ENCODE measurements at regions not wholly inside any gene's neighbourhood (a gene's known extent, or its start where the extent isn't known, plus 50 kb on each side); places are given as distances from the start of the nearest gene placed in this dataset.

GRCh38 chr10:52967806-52968795 is 195.5 kb upstream of the MBL2 start:
- Mint-ChIP-seq H3K27me3 (ENCODE audit: insufficient read depth) (peaks cover 2% of the 10 kb centered on the region; the same call in 1 of the 2 replicates), H3K4me1 (ENCODE audit: low read depth) (no peaks in the 10 kb centered on the region), H3K9me3 (peaks cover 40% of the 10 kb centered on the region), H3K27ac (no peak overlapping the region), H3K4me3 (no peak overlapping the region), H3K36me3 (ENCODE audit: low read depth) (no peaks in the 10 kb centered on the region)
- TF ChIP-seq, protein P1, sequence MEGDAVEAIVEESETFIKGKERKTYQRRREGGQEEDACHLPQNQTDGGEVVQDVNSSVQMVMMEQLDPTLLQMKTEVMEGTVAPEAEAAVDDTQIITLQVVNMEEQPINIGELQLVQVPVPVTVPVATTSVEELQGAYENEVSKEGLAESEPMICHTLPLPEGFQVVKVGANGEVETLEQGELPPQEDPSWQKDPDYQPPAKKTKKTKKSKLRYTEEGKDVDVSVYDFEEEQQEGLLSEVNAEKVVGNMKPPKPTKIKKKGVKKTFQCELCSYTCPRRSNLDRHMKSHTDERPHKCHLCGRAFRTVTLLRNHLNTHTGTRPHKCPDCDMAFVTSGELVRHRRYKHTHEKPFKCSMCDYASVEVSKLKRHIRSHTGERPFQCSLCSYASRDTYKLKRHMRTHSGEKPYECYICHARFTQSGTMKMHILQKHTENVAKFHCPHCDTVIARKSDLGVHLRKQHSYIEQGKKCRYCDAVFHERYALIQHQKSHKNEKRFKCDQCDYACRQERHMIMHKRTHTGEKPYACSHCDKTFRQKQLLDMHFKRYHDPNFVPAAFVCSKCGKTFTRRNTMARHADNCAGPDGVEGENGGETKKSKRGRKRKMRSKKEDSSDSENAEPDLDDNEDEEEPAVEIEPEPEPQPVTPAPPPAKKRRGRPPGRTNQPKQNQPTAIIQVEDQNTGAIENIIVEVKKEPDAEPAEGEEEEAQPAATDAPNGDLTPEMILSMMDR (IDR thresholded peaks at IDR 0.05) = no peak
- no peak for DNase-seq

DNA sequence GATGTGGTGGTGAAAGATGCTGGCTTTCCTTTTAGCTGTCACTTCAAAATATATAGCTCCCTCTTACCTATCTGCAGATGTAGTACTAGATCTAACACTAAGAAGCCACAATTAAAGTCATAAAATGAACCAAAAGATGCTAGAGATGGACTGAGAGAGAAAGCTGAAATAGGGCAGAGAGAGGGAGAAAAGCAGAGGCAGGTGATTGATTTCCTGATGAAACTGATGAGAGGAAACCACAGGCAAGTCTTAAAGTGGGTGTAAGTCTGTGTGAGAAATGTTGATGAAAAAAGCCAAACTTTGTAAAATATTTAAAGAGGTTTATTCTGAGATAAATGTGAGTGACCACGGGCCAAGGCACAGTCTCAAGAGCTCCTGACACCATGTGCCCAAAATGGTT is 194.3 kb upstream of the MBL2 start:
- no peak for DNase-seq
- Mint-ChIP-seq H3K36me3 (ENCODE audit: low read depth) (no peaks in the 10 kb centered on the region), H3K27me3 (ENCODE audit: insufficient read depth) (peaks cover 2% of the 10 kb centered on the region; the same call in 1 of the 2 replicates), H3K4me3 (no peak overlapping the region), H3K27ac (no peak overlapping the region), H3K9me3 (peaks cover 40% of the 10 kb centered on the region), H3K4me1 (ENCODE audit: low read depth) (no peaks in the 10 kb centered on the region)
- TF ChIP-seq, protein P1 (IDR thresholded peaks at IDR 0.05) = no peak

- no peaks in the 10 kb centered on the region for H3K36me3 Mint-ChIP-seq (ENCODE audit: low read depth)
- peaks cover 33% of the 10 kb centered on the region for H3K9me3 Mint-ChIP-seq
- DNase-seq = no peak
- TF ChIP-seq, protein P1 (IDR thresholded peaks at IDR 0.05) = no peak
- peaks cover 2% of the 10 kb centered on the region; the same call in 1 of the 2 replicates for H3K27me3 Mint-ChIP-seq (ENCODE audit: insufficient read depth)
- no peak overlapping the region for H3K4me3 Mint-ChIP-seq
- no peaks in the 10 kb centered on the region for H3K4me1 Mint-ChIP-seq (ENCODE audit: low read depth)
- H3K27ac Mint-ChIP-seq = no peak overlapping the region
Observed at GRCh38 chr10:52965938-52966401, 193.4 kb upstream of the MBL2 start.

DNA sequence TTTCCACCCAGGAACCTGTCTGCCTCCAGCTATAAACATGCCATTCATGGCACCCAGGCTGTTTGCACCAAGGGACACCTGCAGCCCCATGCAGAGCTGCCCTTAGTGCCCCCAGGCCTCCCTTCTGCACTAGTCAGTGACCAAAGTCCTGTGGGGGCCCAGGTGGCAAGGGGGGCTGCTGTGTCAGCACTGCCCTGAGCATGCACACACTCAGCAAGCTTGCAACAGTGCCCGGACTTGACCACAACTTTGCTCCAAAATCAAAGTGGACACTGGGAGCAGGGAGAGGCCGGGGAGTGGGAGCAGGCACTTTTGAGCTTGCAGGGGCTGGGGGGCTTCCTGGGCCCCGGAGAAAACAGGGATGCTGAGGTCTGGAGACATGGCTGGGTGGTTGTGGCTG is 192.9 kb upstream of the MBL2 start:
- Mint-ChIP-seq H3K27me3 (ENCODE audit: insufficient read depth) (peaks cover 2% of the 10 kb centered on the region; the same call in 1 of the 2 replicates), H3K9me3 (peaks cover 32% of the 10 kb centered on the region), H3K4me1 (ENCODE audit: low read depth) (no peaks in the 10 kb centered on the region), H3K36me3 (ENCODE audit: low read depth) (no peaks in the 10 kb centered on the region), H3K27ac (no peak overlapping the region), H3K4me3 (no peak overlapping the region)
- TF ChIP-seq, protein P1 (IDR thresholded peaks at IDR 0.05) = no peak
- DNase-seq = no peak

DNA sequence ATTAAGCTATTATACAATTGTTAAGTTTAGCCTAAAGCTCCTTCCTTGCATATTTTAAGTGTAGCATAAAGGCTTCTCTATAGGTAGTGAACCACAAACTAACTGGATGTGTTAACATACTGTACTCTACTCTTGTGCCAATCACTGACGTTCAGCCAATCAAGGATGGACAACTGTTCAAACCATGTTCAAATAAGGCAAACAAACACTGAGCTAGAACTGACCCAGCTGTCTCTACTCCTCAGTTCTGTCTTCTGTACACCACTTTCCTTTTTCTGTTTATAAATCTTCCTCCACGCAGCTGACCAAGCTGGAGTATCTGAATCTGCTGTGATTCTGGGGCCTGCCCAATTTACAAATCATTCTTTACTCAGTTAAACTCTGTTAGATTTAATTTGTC is 188.7 kb upstream of the MBL2 start:
- Mint-ChIP-seq H3K27ac (no peak overlapping the region), H3K4me3 (no peak overlapping the region), H3K36me3 (ENCODE audit: low read depth) (no peaks in the 10 kb centered on the region), H3K9me3 (peaks cover 14% of the 10 kb centered on the region), H3K27me3 (ENCODE audit: insufficient read depth) (peaks cover 2% of the 10 kb centered on the region; the same call in 1 of the 2 replicates), H3K4me1 (ENCODE audit: low read depth) (no peaks in the 10 kb centered on the region)
- TF ChIP-seq, protein P1 (IDR thresholded peaks at IDR 0.05) = no peak
- no peak for DNase-seq

Measured in HFFc6 (cell line).